Urinary bladder (tissue), 3 donors: ENCODE measurements at regions not wholly inside any gene's neighbourhood (a gene's known extent, or its start where the extent isn't known, plus 50 kb on each side); places are given as distances from the start of the nearest gene placed in this dataset.

ENCODE experiments used
- DNase-seq: peaks from one replicate; pipeline ENCODE4 v3.0.0-alpha.2; 2015; ENCODE audit errors: extremely low spot score
- H3K27ac ChIP-seq: one replicate; pipeline ENCODE4 v1.5.1; 2013; ENCODE audit warnings: low read depth, mild to moderate bottlenecking, moderate library complexity
- H3K36me3 ChIP-seq: one replicate; pipeline ENCODE4 v1.6.1; 2013; ENCODE audit warnings: mild to moderate bottlenecking, moderate library complexity; ENCODE audit not compliant: insufficient read depth
- H3K4me1 ChIP-seq: one replicate; pipeline ENCODE4 v1.6.1; 2013; ENCODE audit warnings: mild to moderate bottlenecking, moderate library complexity; ENCODE audit not compliant: insufficient read depth
- H3K4me3 ChIP-seq: one replicate; pipeline ENCODE4 v1.5.1; 2013; ENCODE audit warnings: low read depth, low read length
- WGBS: extraction: QIAGEN DNeasy Blood & Tissue Kit; methylation state at CpG from one replicate; pipeline ENCODE4 v1.1.7; 2013; 5-methylcytosine and 5-hydroxymethylcytosine counted together
- donor health status: healthy with polysubstance abuse.
- donor health status: healthy.

DNA sequence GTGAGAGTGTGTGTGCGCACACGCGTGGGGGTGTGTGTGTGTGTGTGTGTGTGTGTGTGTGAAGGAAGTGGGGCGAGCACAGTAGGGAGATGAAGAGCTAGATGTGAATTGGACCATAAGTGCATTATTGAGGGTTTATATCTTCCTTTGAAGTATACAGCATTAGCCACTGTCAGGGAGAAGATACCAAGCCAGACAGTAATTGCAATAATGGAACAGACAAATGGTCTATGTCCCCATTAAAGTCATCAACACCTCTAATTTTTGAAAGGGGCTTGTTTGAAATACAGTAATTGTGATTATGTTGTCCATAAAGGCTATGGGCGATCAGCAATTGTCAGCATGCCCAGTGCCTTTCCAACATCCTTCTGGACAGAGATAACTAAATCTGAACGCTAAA, 429.2 kb upstream of the NR2F2 start:
- 85% methylated on average over 6 of the region's 6 CpGs for WGBS
- H3K4me3 ChIP-seq: no peak overlapping the region
- no peak for DNase-seq
- H3K4me1 ChIP-seq: no peaks in the 10 kb centered on the region
- H3K27ac ChIP-seq: no peak overlapping the region
- no peaks in the 10 kb centered on the region for H3K36me3 ChIP-seq

DNA sequence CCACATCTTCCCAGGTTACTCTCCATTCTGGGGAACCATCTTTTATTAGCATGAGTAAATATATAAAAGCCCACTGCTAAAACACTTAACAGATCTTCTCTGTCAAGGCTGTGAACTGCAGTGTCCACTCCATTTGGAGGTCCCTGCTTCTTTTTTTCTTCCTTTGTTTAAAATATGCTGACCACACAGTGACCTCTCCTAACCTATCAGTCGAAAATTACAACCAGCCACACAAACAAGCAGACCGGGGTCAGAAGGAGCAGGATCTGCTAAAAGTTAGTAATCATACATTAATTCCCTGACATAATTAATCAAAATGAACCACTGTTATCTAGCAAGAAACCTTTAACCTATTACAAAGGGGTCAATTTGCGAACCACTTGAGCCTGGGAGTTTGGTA, 427.9 kb upstream of the NR2F2 start:
- WGBS: 70% methylated on average over 3 of the region's 3 CpGs
- no peak overlapping the region for H3K27ac ChIP-seq
- no peak overlapping the region for H3K4me3 ChIP-seq

DNA sequence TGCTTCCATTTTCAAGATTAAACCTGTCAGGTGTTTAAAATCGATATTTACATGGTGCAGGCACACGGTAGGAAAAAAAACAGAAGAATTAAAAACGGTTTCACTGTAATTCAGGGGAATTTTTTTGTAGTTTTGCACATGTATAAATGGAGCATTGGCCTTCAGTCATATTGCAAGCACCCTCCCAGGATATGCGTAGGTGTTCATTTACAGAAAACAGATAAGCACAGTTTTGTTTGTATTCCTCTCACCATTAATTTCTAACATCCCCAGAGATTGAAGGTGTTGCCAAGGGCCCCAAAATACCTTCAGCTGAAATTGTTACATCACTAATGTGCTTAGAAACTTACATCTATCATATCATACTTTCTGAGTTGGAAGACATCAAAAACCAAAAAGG, 427.1 kb upstream of the NR2F2 start:
- H3K4me3 ChIP-seq: no peak overlapping the region
- no peak overlapping the region for H3K27ac ChIP-seq
- DNase-seq: no peak
- no peaks in the 10 kb centered on the region for H3K4me1 ChIP-seq
- 83% methylated on average over 4 of the region's 4 CpGs for WGBS
- H3K36me3 ChIP-seq: no peaks in the 10 kb centered on the region

More for the DNA sequence above, 427.9 kb upstream of the NR2F2 start:
- DNase-seq: no peak
- Histone ChIP-seq H3K4me1 (no peaks in the 10 kb centered on the region), H3K36me3 (no peaks in the 10 kb centered on the region)

DNA sequence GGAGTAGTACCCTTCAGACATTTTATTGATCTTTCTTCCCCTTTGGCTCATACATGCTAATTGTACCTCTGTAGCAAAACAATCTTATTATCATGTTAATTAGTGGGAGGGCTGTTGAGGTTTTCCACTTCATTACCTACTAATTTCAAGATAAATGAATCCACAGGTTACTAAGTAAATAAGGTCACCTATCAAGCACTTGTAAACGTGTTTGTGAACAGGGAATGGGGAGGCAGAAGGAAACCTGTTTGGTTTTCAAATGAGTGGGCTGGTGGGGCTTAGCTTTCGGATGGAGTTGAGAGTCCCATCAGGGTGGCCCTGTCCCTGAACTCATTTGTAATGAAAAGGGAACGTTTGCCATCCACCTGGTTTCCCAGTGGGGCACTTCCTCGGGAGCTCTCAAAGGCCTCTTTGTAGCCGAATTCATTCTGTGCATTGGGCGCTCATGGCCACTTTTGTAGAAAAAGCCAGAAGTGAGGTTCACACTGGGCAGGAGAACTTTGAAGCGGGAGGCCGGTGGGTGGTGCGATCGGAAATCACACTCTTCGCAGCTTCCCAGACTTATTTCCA, 419.8 kb upstream of the NR2F2 start:
- Histone ChIP-seq H3K27ac (no peak overlapping the region), H3K4me1 (no peaks in the 10 kb centered on the region), H3K36me3 (no peaks in the 10 kb centered on the region), H3K4me3 (no peak overlapping the region)
- DNase-seq: no peak
- WGBS: 94% methylated on average over 11 of the region's 11 CpGs

DNA sequence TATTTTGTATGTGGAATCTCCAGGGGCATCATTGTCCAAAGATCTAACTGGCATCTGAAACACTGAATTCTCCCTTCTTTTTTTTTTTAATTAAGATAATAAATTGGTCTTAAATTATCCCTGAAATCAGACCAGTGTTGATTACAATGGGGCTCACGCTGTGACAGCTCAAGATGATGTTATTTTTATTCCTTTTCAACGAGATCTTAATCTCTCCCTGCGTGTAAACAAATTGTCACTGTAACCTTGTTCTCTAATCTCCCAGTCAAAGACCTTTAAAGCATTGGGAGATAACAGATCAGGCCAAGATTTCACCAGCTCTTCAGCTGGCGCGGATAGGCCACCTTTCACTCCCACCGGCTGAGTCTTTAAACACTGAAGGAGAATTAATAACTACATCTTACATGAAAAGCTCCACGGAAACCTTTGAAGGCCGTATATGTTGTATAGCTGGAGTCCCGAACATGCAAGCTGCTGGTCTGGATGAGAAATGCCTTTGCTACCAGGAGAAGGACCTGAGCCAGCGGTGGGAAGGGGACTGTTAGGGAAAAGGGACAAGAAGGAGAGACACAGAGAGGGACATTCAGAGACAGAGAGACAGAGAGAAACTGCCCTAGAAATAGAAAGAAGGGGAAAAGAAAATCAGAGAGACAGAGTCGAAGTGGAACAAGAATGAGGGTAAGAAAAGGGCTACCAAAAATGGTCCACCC, 418.8 kb upstream of the NR2F2 start:
- no peak overlapping the region for H3K27ac ChIP-seq
- DNase-seq: no peak
- no peaks in the 10 kb centered on the region for H3K36me3 ChIP-seq
- no peaks in the 10 kb centered on the region for H3K4me1 ChIP-seq
- WGBS: 54% methylated on average over 11 of the region's 11 CpGs
- no peak overlapping the region for H3K4me3 ChIP-seq

DNA sequence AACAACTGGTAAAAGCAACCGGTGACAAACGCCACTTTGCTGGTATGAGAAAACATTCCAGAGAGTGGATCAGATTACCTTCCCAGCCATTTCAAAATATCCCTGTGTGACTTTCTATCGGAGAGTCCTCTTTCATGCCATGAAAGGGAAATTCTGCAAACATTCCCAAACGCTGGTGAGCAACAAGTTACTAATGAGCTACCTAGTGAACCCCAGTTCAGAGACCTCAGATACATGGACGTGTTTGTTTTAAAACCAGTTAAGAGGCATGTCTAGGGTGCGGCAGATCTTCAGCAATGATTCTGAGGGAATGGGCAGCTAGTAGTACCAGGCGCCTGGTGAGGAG, 418.2 kb upstream of the NR2F2 start:
- whole genome bisulfite sequencing: 90% methylated on average over 7 of the region's 7 CpGs
- no peaks in the 10 kb centered on the region for H3K4me1 ChIP-seq

DNA sequence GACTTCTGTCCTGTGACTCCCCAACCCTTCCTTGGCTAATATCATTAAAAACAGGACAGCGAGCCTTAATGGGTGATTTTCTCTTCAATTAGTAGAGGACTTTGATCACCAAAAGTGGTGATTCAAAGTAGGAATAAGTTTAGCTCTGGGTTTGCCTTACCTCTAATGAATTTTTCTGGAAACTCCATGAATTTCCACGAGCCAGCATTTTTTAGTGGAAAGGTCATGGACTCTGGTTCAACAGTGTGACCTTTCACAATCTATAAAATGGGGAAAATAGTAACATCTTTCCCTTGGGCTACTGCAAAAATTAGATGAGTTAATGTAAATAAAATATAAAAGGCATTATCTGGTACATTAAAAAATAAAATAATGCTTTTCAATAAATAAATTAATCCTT, 417.8 kb upstream of the NR2F2 start:
- H3K4me3 ChIP-seq: no peak overlapping the region
- 92% methylated on average over 2 of the region's 2 CpGs for WGBS
- no peak for DNase-seq
- no peaks in the 10 kb centered on the region for H3K36me3 ChIP-seq
- no peak overlapping the region for H3K27ac ChIP-seq
- no peaks in the 10 kb centered on the region for H3K4me1 ChIP-seq

More for the DNA sequence above, 418.2 kb upstream of the NR2F2 start:
- no peak for DNase-seq
- Histone ChIP-seq H3K36me3 (no peaks in the 10 kb centered on the region), H3K27ac (no peak overlapping the region), H3K4me3 (no peak overlapping the region)

DNA sequence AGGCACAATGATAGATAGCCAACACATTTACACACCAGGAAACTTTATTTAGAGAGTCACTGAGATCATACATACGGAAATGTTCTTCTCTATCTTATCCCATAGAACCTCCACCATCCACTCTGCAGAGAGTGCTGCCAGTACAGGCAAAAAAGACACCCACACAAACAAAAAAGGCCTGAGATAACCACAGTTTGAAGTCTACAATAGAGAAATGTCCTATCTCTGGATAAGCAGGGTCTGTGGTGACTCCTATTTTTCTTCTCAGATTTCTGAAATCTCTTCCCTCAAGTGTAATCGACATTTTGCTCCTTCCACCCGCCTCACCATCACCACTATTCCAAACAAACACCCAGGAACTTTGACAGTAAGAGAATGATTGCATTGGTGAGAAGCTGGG, 413.9 kb upstream of the NR2F2 start:
- DNase-seq: no peak
- H3K4me1 ChIP-seq: no peaks in the 10 kb centered on the region
- 83% methylated on average over 3 of the region's 3 CpGs for WGBS

DNA sequence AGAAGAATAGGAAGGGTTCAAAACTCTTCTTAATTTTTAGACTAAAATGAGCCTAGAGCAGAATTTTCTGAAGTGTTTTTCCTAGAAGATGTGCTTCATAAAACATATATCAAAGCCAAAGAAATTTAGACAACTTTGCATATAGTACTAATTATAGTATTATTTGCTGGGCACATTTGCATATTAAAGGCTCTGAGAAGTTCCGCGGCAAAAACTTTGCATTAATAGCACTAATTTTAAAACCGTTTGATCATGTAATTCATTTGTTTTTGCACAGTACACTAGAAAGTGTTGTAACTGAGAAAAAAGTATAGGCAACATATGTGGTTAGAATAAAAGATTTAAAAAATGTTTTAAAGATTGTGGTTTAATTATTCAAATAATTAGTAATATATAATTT, 412.0 kb upstream of the NR2F2 start:
- no peaks in the 10 kb centered on the region for H3K4me1 ChIP-seq
- H3K36me3 ChIP-seq: no peaks in the 10 kb centered on the region
- 96% methylated on average over 3 of the region's 3 CpGs for WGBS

More for the DNA sequence above, 413.9 kb upstream of the NR2F2 start:
- no peak overlapping the region for H3K4me3 ChIP-seq
- no peak overlapping the region for H3K27ac ChIP-seq
- no peaks in the 10 kb centered on the region for H3K36me3 ChIP-seq

DNA sequence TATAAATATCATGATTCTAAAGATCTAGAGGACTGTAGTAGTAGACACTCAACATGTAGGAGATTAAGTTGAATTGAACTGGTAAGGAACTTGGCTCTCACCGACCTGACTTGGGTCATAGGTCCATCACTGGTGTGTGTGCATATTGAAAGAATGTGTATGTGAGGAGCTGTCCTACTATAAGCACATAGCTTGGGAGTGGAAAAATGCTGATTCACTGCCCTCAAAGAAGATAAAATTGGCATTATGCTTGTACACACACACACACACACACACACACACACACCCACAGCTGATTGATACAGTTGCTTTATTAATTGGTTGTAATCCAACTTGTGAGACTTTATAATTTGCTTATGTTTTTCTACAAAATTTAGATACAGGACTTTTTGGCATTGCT, 411.0 kb upstream of the NR2F2 start:
- Histone ChIP-seq H3K36me3 (no peaks in the 10 kb centered on the region), H3K27ac (no peak overlapping the region), H3K4me1 (no peaks in the 10 kb centered on the region), H3K4me3 (no peak overlapping the region)
- no peak for DNase-seq
- 84% methylated on average over 1 of the region's 1 CpG for WGBS

More for the DNA sequence above, 412.0 kb upstream of the NR2F2 start:
- DNase-seq: no peak
- Histone ChIP-seq H3K27ac (no peak overlapping the region), H3K4me3 (no peak overlapping the region)

DNA sequence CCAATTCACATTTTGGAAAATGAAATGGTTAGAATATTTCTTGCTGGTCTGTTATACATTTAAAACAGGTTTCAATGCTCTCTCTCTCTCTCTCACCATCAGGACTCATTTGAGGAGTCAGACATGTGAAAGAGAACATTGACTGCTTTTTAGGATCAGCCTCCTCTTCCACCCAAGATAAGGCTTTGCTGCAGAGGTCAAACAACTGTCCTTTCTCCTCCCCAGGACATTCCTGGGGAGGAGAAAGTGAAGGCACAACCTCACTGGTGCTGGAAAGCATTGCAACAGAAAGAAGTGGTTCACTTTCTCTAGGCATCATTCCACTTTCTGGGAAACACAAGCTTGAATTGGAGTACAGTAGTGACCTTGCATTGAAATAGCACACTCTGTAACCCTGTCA, 409.1 kb upstream of the NR2F2 start:
- no peaks in the 10 kb centered on the region for H3K36me3 ChIP-seq
- no peak for DNase-seq
- no peak overlapping the region for H3K27ac ChIP-seq
- H3K4me1 ChIP-seq: no peaks in the 10 kb centered on the region
- no peak overlapping the region for H3K4me3 ChIP-seq

DNA sequence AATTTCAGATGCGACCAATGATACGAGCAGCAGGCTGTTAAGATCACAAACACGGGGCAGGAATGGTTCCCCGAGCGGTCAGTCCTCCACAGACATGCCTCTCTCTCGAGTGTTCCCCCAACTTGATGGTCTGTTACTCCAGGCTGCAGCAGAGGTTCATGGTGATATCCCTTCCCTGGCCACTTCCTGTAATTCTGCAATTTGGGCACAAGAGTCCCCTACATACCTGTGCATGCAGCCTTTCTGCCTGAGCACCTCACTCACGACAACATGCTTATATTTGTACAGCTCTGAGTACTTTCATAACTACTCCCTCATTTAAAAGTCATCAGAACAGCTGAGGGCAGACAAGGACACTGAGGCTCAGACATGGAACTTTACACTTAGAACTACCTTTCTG, 408.1 kb upstream of the NR2F2 start:
- no peak for DNase-seq
- whole genome bisulfite sequencing: 90% methylated on average over 7 of the region's 7 CpGs
- Histone ChIP-seq H3K4me3 (no peak overlapping the region), H3K27ac (no peak overlapping the region), H3K36me3 (no peaks in the 10 kb centered on the region), H3K4me1 (no peaks in the 10 kb centered on the region)

DNA sequence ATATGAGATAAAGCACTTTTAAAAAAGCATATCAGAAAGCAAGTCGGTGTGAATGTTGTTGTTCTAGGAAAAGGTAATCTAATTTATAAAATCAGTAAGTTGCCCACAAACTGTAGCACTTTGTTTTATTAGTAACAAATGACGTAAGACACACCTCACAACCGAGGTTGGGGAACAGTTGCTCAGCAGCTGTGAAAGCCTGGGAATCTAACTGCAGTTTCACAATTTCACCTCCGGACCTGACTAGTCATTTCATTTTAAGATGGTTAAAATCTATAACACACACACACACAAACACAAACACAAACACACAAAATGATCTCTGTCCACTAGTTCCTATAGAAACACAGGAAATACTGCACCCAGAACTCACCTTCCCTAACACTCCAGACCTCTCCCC, 406.7 kb upstream of the NR2F2 start:
- 88% methylated on average over 4 of the region's 4 CpGs for WGBS
- no peaks in the 10 kb centered on the region for H3K4me1 ChIP-seq
- H3K27ac ChIP-seq: no peak overlapping the region
- no peak overlapping the region for H3K4me3 ChIP-seq
- DNase-seq: no peak
- H3K36me3 ChIP-seq: no peaks in the 10 kb centered on the region

DNA sequence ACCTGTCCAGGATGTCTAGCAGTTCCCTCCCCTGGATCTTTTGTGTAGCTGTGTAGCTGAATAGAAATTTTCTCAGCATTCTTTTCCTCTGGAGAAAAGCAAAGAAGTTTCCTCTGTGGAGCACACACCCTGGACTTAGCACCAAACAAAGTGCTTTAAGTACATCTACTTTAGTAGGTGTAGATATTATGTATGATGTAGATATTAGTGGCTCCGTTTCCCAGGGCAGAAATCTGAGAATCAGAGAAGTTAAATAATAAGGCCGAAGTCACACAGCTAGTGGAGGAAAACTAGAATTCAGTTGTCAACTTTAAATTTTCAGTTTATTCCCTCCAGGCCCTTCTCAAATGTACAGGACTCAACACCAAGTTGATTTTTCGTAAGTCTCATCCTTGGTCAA, 401.7 kb upstream of the NR2F2 start:
- H3K4me1 ChIP-seq: no peaks in the 10 kb centered on the region
- WGBS: 89% methylated on average over 3 of the region's 3 CpGs
- no peaks in the 10 kb centered on the region for H3K36me3 ChIP-seq
- H3K27ac ChIP-seq: no peak overlapping the region
- no peak overlapping the region for H3K4me3 ChIP-seq
- DNase-seq: no peak
